ENCODE measurements at regions not wholly inside any gene's neighbourhood (a gene's known extent, or its start where the extent isn't known, plus 50 kb on each side); places are given as distances from the start of the nearest gene placed in this dataset.

DNA sequence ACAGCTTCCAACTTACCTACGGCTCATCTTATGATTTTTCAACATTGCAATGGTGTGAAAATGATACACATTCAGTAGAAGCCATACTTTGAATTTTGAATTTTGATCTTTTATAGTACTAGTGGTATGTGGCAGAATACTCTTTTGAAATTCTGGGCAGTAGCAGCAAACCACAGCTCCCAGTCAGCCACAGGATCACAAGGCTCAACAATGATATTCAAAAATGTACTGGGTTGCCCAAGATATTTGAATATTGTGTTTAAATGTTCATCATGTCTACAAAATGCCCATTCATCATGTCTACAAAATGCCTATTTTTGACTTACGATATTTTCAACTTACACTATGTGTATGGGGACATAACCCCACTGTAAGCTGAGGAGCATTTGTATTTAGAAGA lies 81.3 kb upstream of the PRR16 start:
- no peaks in the 10 kb centered on the region for H3K36me3 ChIP-seq (ENCODE audit: control insufficient read depth in 2 of 2, extremely low read depth in 1 of 2, insufficient read depth in 2 of 2, low read length in 2 of 2)
- dilution Hi-C loops (cut with MboI; ENCODE audit: extremely low pct_ligation_motif_present, low sequenced_read_pairs) = no loop called here
- no peak overlapping the region for H2AFZ ChIP-seq (ENCODE audit: control insufficient read depth, low read length)
- H3K79me2 ChIP-seq (ENCODE audit: control insufficient read depth, insufficient read depth, low read length) = no peaks in the 10 kb centered on the region
- peaks cover 5% of the 10 kb centered on the region for H3K4me1 ChIP-seq (ENCODE audit: control insufficient read depth, extremely low read depth, insufficient read depth, low read length)
- H4K20me1 ChIP-seq (ENCODE audit: control insufficient read depth, extremely low read depth, insufficient read depth, low read length) = no peaks in the 10 kb centered on the region
- no peaks in the 10 kb centered on the region for H3K9me3 ChIP-seq (ENCODE audit: control insufficient read depth, low read depth, low read length)
- no peaks in the 10 kb centered on the region for H3K9me1 ChIP-seq (ENCODE audit: control insufficient read depth, extremely low read depth, insufficient read depth, low read length)
- DNase-seq (ENCODE audit: low read depth, low spot score) = no peak
- TF ChIP-seq, protein P1, sequence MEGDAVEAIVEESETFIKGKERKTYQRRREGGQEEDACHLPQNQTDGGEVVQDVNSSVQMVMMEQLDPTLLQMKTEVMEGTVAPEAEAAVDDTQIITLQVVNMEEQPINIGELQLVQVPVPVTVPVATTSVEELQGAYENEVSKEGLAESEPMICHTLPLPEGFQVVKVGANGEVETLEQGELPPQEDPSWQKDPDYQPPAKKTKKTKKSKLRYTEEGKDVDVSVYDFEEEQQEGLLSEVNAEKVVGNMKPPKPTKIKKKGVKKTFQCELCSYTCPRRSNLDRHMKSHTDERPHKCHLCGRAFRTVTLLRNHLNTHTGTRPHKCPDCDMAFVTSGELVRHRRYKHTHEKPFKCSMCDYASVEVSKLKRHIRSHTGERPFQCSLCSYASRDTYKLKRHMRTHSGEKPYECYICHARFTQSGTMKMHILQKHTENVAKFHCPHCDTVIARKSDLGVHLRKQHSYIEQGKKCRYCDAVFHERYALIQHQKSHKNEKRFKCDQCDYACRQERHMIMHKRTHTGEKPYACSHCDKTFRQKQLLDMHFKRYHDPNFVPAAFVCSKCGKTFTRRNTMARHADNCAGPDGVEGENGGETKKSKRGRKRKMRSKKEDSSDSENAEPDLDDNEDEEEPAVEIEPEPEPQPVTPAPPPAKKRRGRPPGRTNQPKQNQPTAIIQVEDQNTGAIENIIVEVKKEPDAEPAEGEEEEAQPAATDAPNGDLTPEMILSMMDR (optimal IDR thresholded peaks at IDR 0.05 in 1 of 3, IDR thresholded peaks at IDR 0.05 in 1 of 3, conservative IDR thresholded peaks at IDR 0.05 in 1 of 3; ENCODE audit: extremely low read depth in 1 of 3, insufficient read depth in 2 of 3, low read length in 3 of 3) = no peak
- TF ChIP-seq EZH2 (IDR thresholded peaks at IDR 0.05; ENCODE audit: low read length) = no peak
- H3K4me2 ChIP-seq (ENCODE audit: control insufficient read depth, extremely low read depth, insufficient read depth, low read depth, low read length) = no peak overlapping the region
- H3K9ac ChIP-seq (ENCODE audit: control insufficient read depth, extremely low read depth, insufficient read depth, low read length) = no peak overlapping the region
- no peak for FAIRE-seq
- no peak overlapping the region for H3K4me3 ChIP-seq (ENCODE audit: control insufficient read depth in 2 of 3, extremely low read depth in 1 of 3, insufficient read depth in 2 of 3, low read depth in 1 of 3, low read length in 3 of 3)
- H3K27ac ChIP-seq (ENCODE audit: control insufficient read depth, insufficient read depth, low read length) = no peak overlapping the region
- H3K27me3 ChIP-seq (ENCODE audit: control insufficient read depth, extremely low read depth, insufficient read depth, low read length) = no peaks in the 10 kb centered on the region

DNA sequence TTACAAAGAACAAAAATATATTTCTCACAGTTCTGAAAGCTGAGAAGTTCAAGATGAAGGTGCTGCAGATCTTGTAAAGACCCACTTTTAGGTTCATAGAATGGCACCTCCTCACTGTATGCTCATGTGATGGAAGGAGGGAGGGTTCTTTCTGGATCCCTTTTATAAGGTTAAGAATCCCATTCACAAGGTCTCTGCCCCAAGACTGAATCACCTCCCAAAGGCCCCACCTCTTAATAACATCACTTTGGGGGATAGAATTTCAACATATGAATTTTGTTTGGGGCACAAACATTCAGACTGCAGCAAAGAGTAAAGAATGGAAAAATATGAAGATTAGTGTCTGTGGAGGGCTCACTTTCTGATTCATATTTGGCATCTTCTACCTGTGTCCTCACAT lies 77.1 kb upstream of the PRR16 start:
- H4K20me1 ChIP-seq (ENCODE audit: control insufficient read depth, extremely low read depth, insufficient read depth, low read length) = no peaks in the 10 kb centered on the region
- H3K36me3 ChIP-seq (ENCODE audit: control insufficient read depth in 2 of 2, extremely low read depth in 1 of 2, insufficient read depth in 2 of 2, low read length in 2 of 2) = no peaks in the 10 kb centered on the region
- no peaks in the 10 kb centered on the region for H3K9me1 ChIP-seq (ENCODE audit: control insufficient read depth, extremely low read depth, insufficient read depth, low read length)
- no peak overlapping the region for H2AFZ ChIP-seq (ENCODE audit: control insufficient read depth, low read length)
- H3K79me2 ChIP-seq (ENCODE audit: control insufficient read depth, insufficient read depth, low read length) = no peaks in the 10 kb centered on the region
- no peak overlapping the region for H3K9ac ChIP-seq (ENCODE audit: control insufficient read depth, extremely low read depth, insufficient read depth, low read length)
- DNase-seq (ENCODE audit: low read depth, low spot score) (no peak), FAIRE-seq (no peak)
- H3K27me3 ChIP-seq (ENCODE audit: control insufficient read depth, extremely low read depth, insufficient read depth, low read length) = no peaks in the 10 kb centered on the region
- no peaks in the 10 kb centered on the region for H3K9me3 ChIP-seq (ENCODE audit: control insufficient read depth, low read depth, low read length)
- no peak overlapping the region for H3K27ac ChIP-seq (ENCODE audit: control insufficient read depth, insufficient read depth, low read length)
- dilution Hi-C loops (cut with MboI; ENCODE audit: extremely low pct_ligation_motif_present, low sequenced_read_pairs) = no loop called here
- H3K4me3 ChIP-seq (ENCODE audit: control insufficient read depth in 2 of 3, extremely low read depth in 1 of 3, insufficient read depth in 2 of 3, low read depth in 1 of 3, low read length in 3 of 3) = no peak overlapping the region
- peaks cover 17% of the 10 kb centered on the region for H3K4me1 ChIP-seq (ENCODE audit: control insufficient read depth, extremely low read depth, insufficient read depth, low read length)
- TF ChIP-seq, protein P1 (optimal IDR thresholded peaks at IDR 0.05 in 1 of 3, IDR thresholded peaks at IDR 0.05 in 1 of 3, conservative IDR thresholded peaks at IDR 0.05 in 1 of 3; ENCODE audit: extremely low read depth in 1 of 3, insufficient read depth in 2 of 3, low read length in 3 of 3) = no peak
- no peak for TF ChIP-seq EZH2 (IDR thresholded peaks at IDR 0.05; ENCODE audit: low read length)
- no peak overlapping the region for H3K4me2 ChIP-seq (ENCODE audit: control insufficient read depth, extremely low read depth, insufficient read depth, low read depth, low read length)
